Activated CD4-positive, alpha-beta T cell treated with anti-CD3 and anti-CD28 coated beads, Interleukin-10, Interleukin-2, amounts not matched to agents 100 ng/mL and 50 ng/mL, durations not matched to agents 16 hours and 8 hours (primary cell): ENCODE measurements at regions not wholly inside any gene's neighbourhood (a gene's known extent, or its start where the extent isn't known, plus 50 kb on each side); places are given as distances from the start of the nearest gene placed in this dataset.
"Not testable (repeated sequence)": the region's sequence is repeated elsewhere in the genome, so short reads cannot be mapped to it uniquely, and the experiment has no call there.

Source experiments
- DNase-seq: peaks from one replicate; pipeline ENCODE4 v3.0.0-alpha.2; 2020

GRCh38 chr7:25722856-25723255 lies 429.1 kb upstream of the NFE2L3 start:
- no peak for DNase-seq

GRCh38 chr7:25725451-25725850 lies 426.5 kb upstream of the NFE2L3 start:
- no peak for DNase-seq

- no peak for DNase-seq
These were observed 425.7 kb upstream of the NFE2L3 start for GRCh38 chr7:25726170-25726780.

- DNase-seq: no peak
These were observed 425.2 kb upstream of the NFE2L3 start for GRCh38 chr7:25726781-25727311.

GRCh38 chr7:25727446-25727845 lies 424.6 kb upstream of the NFE2L3 start:
- DNase-seq: no peak

- DNase-seq: no peak
These were observed 424.1 kb upstream of the NFE2L3 start for GRCh38 chr7:25727876-25728275.

GRCh38 chr7:25731068-25731845 lies 420.7 kb upstream of the NFE2L3 start:
- DNase-seq: no peak

- no peak for DNase-seq
These were observed 420.2 kb upstream of the NFE2L3 start for GRCh38 chr7:25731846-25732245.

GRCh38 chr7:25732766-25733217 lies 419.2 kb upstream of the NFE2L3 start:
- DNase-seq: no peak

- no peak for DNase-seq
These were observed 416.2 kb upstream of the NFE2L3 start for GRCh38 chr7:25735674-25736242.

- no peak for DNase-seq
These were observed 413.5 kb upstream of the NFE2L3 start for GRCh38 chr7:25738528-25738927.

GRCh38 chr7:25739143-25739542 lies 412.9 kb upstream of the NFE2L3 start:
- no peak for DNase-seq

GRCh38 chr7:25742316-25742715 lies 409.7 kb upstream of the NFE2L3 start:
- no peak for DNase-seq

GRCh38 chr7:25743670-25744451 lies 408.1 kb upstream of the NFE2L3 start:
- DNase-seq: not testable (repeated sequence)

- no peak for DNase-seq
These were observed 401.1 kb upstream of the NFE2L3 start for GRCh38 chr7:25750744-25751508.

- DNase-seq: no peak
These were observed 399.8 kb upstream of the NFE2L3 start for GRCh38 chr7:25752154-25752553.

- no peak for DNase-seq
These were observed 398.8 kb upstream of the NFE2L3 start for GRCh38 chr7:25752967-25753791.

- no peak for DNase-seq
These were observed 398.2 kb upstream of the NFE2L3 start for GRCh38 chr7:25753837-25754236.

- no peak for DNase-seq
These were observed 397.7 kb upstream of the NFE2L3 start for GRCh38 chr7:25754333-25754732.

GRCh38 chr7:25754751-25755150 lies 397.2 kb upstream of the NFE2L3 start:
- no peak for DNase-seq

GRCh38 chr7:25756601-25757000 lies 395.4 kb upstream of the NFE2L3 start:
- no peak for DNase-seq
